Ishikawa (cell line): ENCODE measurements at regions not wholly inside any gene's neighbourhood (a gene's known extent, or its start where the extent isn't known, plus 50 kb on each side); places are given as distances from the start of the nearest gene placed in this dataset.

ENCODE experiments used
- CEBPB ChIP-seq: IDR thresholded peaks from 2 replicates; pipeline ENCODE4 v1.6.1; 2012
- CREB1 ChIP-seq: IDR thresholded peaks from 2 replicates; pipeline ENCODE4 v1.6.1; 2012; ENCODE audit warnings: low read depth
- EGR1 ChIP-seq: IDR thresholded peaks from 2 replicates; pipeline ENCODE4 v1.6.1; 2012
- EP300 ChIP-seq: IDR thresholded peaks from 2 replicates; pipeline ENCODE4 v1.6.1; 2012; ENCODE audit warnings: borderline replicate concordance
- FOXM1 ChIP-seq: IDR thresholded peaks from 2 replicates; pipeline ENCODE4 v1.6.1; 2012; ENCODE audit warnings: low read depth, borderline replicate concordance
- NFIC ChIP-seq: IDR thresholded peaks from 2 replicates; pipeline ENCODE4 v1.6.1; 2012
- RAD21 ChIP-seq: IDR thresholded peaks from 2 replicates; pipeline ENCODE4 v1.6.1; 2012; ENCODE audit warnings: low read depth
- REST ChIP-seq: IDR thresholded peaks from 2 replicates; pipeline ENCODE4 v1.6.1; 2012; ENCODE audit warnings: low read depth, mild to moderate bottlenecking
- TAF1 ChIP-seq: IDR thresholded peaks from 2 replicates; pipeline ENCODE4 v1.6.1; 2012; ENCODE audit warnings: low read depth, mild to moderate bottlenecking
- TCF12 ChIP-seq: IDR thresholded peaks from 2 replicates; pipeline ENCODE4 v1.6.1; 2012; ENCODE audit warnings: low read depth
- TEAD4 ChIP-seq: IDR thresholded peaks from 2 replicates; pipeline ENCODE4 v1.6.1; 2012
- YY1 ChIP-seq: IDR thresholded peaks from 2 replicates; pipeline ENCODE4 v1.6.1; 2012; ENCODE audit warnings: low read depth
- ZBTB7A ChIP-seq: IDR thresholded peaks from 2 replicates; pipeline ENCODE4 v1.6.1; 2012; ENCODE audit warnings: low read depth
- TF ChIP-seq, protein P1 (sequence below): IDR thresholded peaks from 2 replicates; pipeline ENCODE4 v1.6.1; 2012
- TF ChIP-seq, protein P2 (sequence below): IDR thresholded peaks from 2 replicates; pipeline ENCODE4 v1.6.1; 2012

DNA sequence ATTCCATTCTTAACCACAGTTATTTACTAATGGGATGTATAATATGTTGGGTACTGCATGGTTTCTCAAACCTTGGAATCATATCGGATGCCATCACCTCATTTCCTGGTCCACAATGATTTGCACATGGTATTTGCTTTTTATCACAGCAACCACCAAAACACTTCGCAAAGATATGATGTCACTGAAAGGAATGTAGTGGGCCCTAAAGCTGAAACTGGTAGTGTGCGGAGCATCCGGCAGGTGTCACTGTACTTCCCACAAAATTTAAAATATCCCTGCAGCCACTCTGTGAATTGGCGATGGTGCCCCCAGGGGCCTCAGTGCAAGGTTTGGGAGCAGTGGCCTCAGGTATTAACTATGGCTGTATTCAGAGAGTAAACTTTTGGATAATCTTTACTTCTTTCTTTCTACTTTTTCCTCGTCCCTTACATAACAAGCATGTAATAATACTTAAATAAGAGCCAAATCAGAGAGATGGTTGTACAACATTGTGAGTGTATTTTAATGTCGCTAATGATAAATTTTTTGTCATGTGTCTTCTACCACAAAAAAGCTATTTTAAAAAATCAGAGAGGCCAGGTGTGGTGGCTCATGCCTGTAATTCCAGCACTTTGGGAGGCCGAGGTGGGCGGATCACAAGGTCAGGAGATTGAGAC, 66.2 kb downstream of the FAM241B start:
- TF ChIP-seq TAF1: no peak
- TF ChIP-seq RAD21: peak; percentile 55
- TF ChIP-seq TEAD4: 0 out of 2 replicates have a peak, but pooled peaks have one; percentile 18

DNA sequence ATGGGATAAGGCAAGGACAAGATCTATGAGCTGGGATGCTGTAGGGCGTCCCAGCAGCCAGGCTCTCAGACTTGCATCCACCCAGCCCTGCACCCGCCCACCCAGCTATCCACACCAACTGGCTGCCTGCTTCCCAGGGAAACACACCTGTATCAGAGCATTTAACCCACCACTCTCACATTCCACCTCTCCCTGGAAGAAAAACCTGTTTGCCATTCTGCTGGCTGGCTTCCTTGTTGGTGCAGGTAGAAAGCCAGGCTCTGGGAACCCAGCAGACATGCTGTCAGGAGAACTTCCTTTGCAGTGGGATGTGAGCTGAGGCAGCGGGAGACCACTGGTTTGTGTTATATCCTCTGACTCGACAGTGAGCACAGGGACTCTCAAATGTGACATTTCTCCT, 67.0 kb downstream of the FAM241B start:
- TF ChIP-seq, protein P1, sequence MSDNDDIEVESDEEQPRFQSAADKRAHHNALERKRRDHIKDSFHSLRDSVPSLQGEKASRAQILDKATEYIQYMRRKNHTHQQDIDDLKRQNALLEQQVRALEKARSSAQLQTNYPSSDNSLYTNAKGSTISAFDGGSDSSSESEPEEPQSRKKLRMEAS: no peak
- TF ChIP-seq ZBTB7A (no peak), TEAD4 (no peak)

- TF ChIP-seq ZBTB7A (no peak), CREB1 (no peak), RAD21 (no peak), EGR1 (no peak), EP300 (no peak), TEAD4 (no peak), YY1 (no peak), TAF1 (no peak), NFIC (no peak), FOXM1 (no peak)
- TF ChIP-seq, protein P2, sequence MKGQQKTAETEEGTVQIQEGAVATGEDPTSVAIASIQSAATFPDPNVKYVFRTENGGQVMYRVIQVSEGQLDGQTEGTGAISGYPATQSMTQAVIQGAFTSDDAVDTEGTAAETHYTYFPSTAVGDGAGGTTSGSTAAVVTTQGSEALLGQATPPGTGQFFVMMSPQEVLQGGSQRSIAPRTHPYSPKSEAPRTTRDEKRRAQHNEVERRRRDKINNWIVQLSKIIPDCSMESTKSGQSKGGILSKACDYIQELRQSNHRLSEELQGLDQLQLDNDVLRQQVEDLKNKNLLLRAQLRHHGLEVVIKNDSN: no peak
- TF ChIP-seq, protein P1: no peak
These were observed 73.2 kb downstream of the FAM241B start for GRCh38 chr10:69703256-69703655.

GRCh38 chr10:69703766-69704630, 74.0 kb downstream of the FAM241B start:
- no peak for TF ChIP-seq TAF1
- no peak for TF ChIP-seq CEBPB
- TF ChIP-seq TCF12: no peak
- TF ChIP-seq CREB1: no peak
- TF ChIP-seq EP300: no peak
- TF ChIP-seq, protein P2: no peak
- TF ChIP-seq EGR1: no peak
- no peak for TF ChIP-seq FOXM1
- TF ChIP-seq NFIC: no peak
- TF ChIP-seq, protein P1: no peak
- TF ChIP-seq TEAD4: no peak
- TF ChIP-seq ZBTB7A: no peak
- TF ChIP-seq REST: no peak
- no peak for TF ChIP-seq YY1
- no peak for TF ChIP-seq RAD21

DNA sequence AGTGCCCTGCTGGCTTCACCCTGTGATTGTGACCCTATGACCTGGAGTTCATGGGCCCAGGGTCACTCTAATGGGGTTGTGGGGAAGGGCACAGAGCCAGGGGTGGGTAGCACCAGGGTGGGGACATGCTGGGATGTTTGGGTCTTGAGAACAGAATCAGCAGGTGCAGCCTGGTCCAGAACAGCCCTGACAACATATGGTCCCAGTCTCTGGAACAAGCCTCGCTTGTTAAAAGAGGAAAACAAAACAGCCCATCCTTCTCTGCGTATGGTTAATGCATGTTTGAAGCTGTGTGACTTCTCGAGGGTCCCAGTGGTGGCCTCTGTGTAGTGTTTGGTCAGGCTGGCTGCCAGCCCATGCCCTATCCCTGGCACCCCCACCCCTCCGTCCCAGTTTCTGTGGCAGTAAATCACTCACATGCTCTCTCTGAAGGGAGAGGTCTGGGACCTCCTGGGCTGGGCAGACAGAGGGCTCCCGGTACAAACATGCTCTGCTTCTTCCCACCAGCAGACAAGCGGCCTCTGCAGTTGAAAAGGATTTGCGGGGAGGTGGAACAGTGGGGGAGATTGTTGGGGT, 79.4 kb downstream of the FAM241B start:
- TF ChIP-seq EP300: no peak
- TF ChIP-seq TEAD4: no peak
- TF ChIP-seq ZBTB7A: no peak
- TF ChIP-seq TAF1: no peak
- TF ChIP-seq, protein P1: no peak
- TF ChIP-seq CREB1: no peak
- TF ChIP-seq CEBPB: no peak

- no peak for TF ChIP-seq REST
- no peak for TF ChIP-seq ZBTB7A
- no peak for TF ChIP-seq FOXM1
- TF ChIP-seq CEBPB: no peak
- TF ChIP-seq, protein P2: no peak
- no peak for TF ChIP-seq YY1
- no peak for TF ChIP-seq CREB1
- TF ChIP-seq, protein P1: no peak
- TF ChIP-seq TCF12: no peak
These were observed 80.2 kb downstream of the FAM241B start for GRCh38 chr10:69710008-69710888.
